HG02798 (cell line): ENCODE measurements at regions not wholly inside any gene's neighbourhood (a gene's known extent, or its start where the extent isn't known, plus 50 kb on each side); places are given as distances from the start of the nearest gene placed in this dataset.

Source experiments
- ATAC-seq: cut with Tn5 transposase; IDR thresholded peaks from one replicate; pipeline ENCODE4 v1.9.1; 2021; ENCODE audit warnings: mild to moderate bottlenecking; ENCODE audit not compliant: unreplicated experiment, poor library complexity

GRCh38 chr7:108809356-108809755, 239.7 kb downstream of the DNAJB9 start:
- no peak for ATAC-seq

- ATAC-seq, result no peak
Measured at GRCh38 chr7:108810756-108811385, 241.2 kb downstream of the DNAJB9 start.

GRCh38 chr7:108813251-108814014, 243.8 kb downstream of the DNAJB9 start:
- ATAC-seq, result no peak

GRCh38 chr7:108815815-108816214, 246.1 kb downstream of the DNAJB9 start:
- ATAC-seq, result no peak

GRCh38 chr7:108818742-108819141, 249.1 kb downstream of the DNAJB9 start:
- ATAC-seq, result no peak

GRCh38 chr7:108824840-108825580, 255.3 kb downstream of the DNAJB9 start:
- no peak for ATAC-seq

- ATAC-seq, result no peak
Measured at GRCh38 chr7:108825581-108825909, 255.9 kb downstream of the DNAJB9 start.

GRCh38 chr7:108836256-108836655, 266.6 kb downstream of the DNAJB9 start:
- ATAC-seq, result no peak

- ATAC-seq, result no peak
Measured at GRCh38 chr7:108838198-108838597, 268.5 kb downstream of the DNAJB9 start.

GRCh38 chr7:108839076-108839475, 269.4 kb downstream of the DNAJB9 start:
- ATAC-seq, result no peak

GRCh38 chr7:108845951-108846350, 276.3 kb downstream of the DNAJB9 start:
- ATAC-seq, result no peak

- ATAC-seq, result no peak
Measured at GRCh38 chr7:108846471-108846870, 276.8 kb downstream of the DNAJB9 start.

GRCh38 chr7:108848486-108848885, 278.8 kb downstream of the DNAJB9 start:
- ATAC-seq, result no peak

- no peak for ATAC-seq
Measured at GRCh38 chr7:108860615-108861014, 290.9 kb downstream of the DNAJB9 start.

- no peak for ATAC-seq
Measured at GRCh38 chr7:108861071-108861470, 291.4 kb downstream of the DNAJB9 start.

- ATAC-seq, result no peak
Measured at GRCh38 chr7:108863227-108863848, 293.7 kb downstream of the DNAJB9 start.

- no peak for ATAC-seq
Measured at GRCh38 chr7:108869070-108869469, 299.4 kb downstream of the DNAJB9 start.

GRCh38 chr7:108875139-108875538, 305.5 kb downstream of the DNAJB9 start:
- ATAC-seq, result no peak

- ATAC-seq, result no peak
Measured at GRCh38 chr7:108890862-108891261, 321.2 kb downstream of the DNAJB9 start.

- ATAC-seq, result no peak
Measured at GRCh38 chr7:108908456-108908855, 338.8 kb downstream of the DNAJB9 start.

GRCh38 chr7:108911016-108911415, 341.3 kb downstream of the DNAJB9 start:
- no peak for ATAC-seq
